Hepatocyte (in vitro differentiated cells): ENCODE measurements at regions not wholly inside any gene's neighbourhood (a gene's known extent, or its start where the extent isn't known, plus 50 kb on each side); places are given as distances from the start of the nearest gene placed in this dataset.

Experiments used
- EZH2 ChIP-seq: fragments of 200-600 bp; sonication (generic); IDR thresholded peaks from 2 replicates; pipeline ENCODE4 v1.6.1; 2016; ENCODE audit warnings: antibody characterized with exemption, mild to moderate bottlenecking, borderline replicate concordance
- EZH2phosphoT487 ChIP-seq: fragments of 200-600 bp; sonication (generic); IDR thresholded peaks from one replicate; pipeline ENCODE4 v1.6.1; 2018; ENCODE audit warnings: antibody characterized with exemption, mild to moderate bottlenecking, low read depth, moderate library complexity; ENCODE audit not compliant: unreplicated experiment, severe bottlenecking
- TF ChIP-seq, protein P1 (sequence below): fragments of 200-600 bp; sonication (generic); IDR thresholded peaks from 2 replicates; pipeline ENCODE4 v1.5.1; 2016; ENCODE audit warnings: antibody characterized with exemption, mild to moderate bottlenecking; ENCODE audit not compliant: poor library complexity

DNA sequence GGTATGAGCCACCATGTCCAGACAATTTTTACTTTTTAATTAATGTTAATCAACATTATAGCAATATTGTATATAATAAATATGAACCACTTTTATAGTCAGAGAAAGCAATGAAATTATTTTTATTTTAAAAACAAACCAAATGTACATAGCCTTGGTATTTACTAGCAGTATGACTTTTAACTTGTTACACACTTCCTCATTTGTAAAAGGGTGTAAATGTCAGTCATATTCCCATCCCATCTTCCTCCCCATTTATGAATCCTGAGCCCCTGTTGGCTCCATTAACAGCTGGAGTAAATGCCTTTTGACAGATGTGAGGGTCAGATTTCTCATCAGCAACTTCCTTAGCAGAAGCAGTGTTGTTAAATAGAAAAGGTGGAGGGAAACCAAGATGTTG is 179.6 kb upstream of the SPRY1 start:
- TF ChIP-seq, protein P1, sequence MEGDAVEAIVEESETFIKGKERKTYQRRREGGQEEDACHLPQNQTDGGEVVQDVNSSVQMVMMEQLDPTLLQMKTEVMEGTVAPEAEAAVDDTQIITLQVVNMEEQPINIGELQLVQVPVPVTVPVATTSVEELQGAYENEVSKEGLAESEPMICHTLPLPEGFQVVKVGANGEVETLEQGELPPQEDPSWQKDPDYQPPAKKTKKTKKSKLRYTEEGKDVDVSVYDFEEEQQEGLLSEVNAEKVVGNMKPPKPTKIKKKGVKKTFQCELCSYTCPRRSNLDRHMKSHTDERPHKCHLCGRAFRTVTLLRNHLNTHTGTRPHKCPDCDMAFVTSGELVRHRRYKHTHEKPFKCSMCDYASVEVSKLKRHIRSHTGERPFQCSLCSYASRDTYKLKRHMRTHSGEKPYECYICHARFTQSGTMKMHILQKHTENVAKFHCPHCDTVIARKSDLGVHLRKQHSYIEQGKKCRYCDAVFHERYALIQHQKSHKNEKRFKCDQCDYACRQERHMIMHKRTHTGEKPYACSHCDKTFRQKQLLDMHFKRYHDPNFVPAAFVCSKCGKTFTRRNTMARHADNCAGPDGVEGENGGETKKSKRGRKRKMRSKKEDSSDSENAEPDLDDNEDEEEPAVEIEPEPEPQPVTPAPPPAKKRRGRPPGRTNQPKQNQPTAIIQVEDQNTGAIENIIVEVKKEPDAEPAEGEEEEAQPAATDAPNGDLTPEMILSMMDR = no peak
- TF ChIP-seq EZH2phosphoT487 = no peak
- no peak for TF ChIP-seq EZH2
